Lower leg skin (tissue), 4 donors: ENCODE measurements at regions not wholly inside any gene's neighbourhood (a gene's known extent, or its start where the extent isn't known, plus 50 kb on each side); places are given as distances from the start of the nearest gene placed in this dataset.

Source experiments
- DNase-seq, 2 donors: peaks; one replicate each; pipeline ENCODE4 v3.0.0-alpha.2; 2019; ENCODE audit warnings: low spot score in 2 of 2
- H3K4me3 ChIP-seq: fragments of 200-600 bp; sonication (generic); 2 replicates; pipeline ENCODE4 v1.5.1; 2017; ENCODE audit warnings: mild to moderate bottlenecking, low read depth; ENCODE audit not compliant: poor library complexity, severe bottlenecking
- CTCF ChIP-seq, 3 donors: fragments of 450-650 bp; IDR thresholded peaks; one replicate each; pipeline ENCODE4 v1.5.1; 2016; ENCODE audit warnings: antibody characterized with exemption in 3 of 3, mild to moderate bottlenecking in 3 of 3, moderate library complexity in 2 of 3
- POLR2A ChIP-seq, 2 donors: fragments of 450-650 bp; IDR thresholded peaks; one replicate each; pipeline ENCODE4 v1.6.1; 2016 to 2017; ENCODE audit warnings: antibody characterized with exemption in 2 of 2, mild to moderate bottlenecking in 1 of 2, moderate library complexity in 1 of 2
- WGBS, 2 donors: methylation state at CpG; one replicate each; pipeline ENCODE4 v1.1.5; 2018; 5-methylcytosine and 5-hydroxymethylcytosine counted together
- intact Hi-C: fragments of 100-400 bp; cut with DNase I; formaldehyde crosslinking; loops from one replicate; pipeline ENCODE4 v1.15.0; 2023; ENCODE audit warnings: low total_unique reads

- intact Hi-C loops = no loop called here
- TF ChIP-seq POLR2A (IDR thresholded peaks at IDR 0.05) = no peak
- TF ChIP-seq CTCF (IDR thresholded peaks at IDR 0.05) = no peak
- WGBS, 2 donors = 84% methylated on average over 2 of the region's 2 CpGs
- DNase-seq = no peak
- no peak overlapping the region for H3K4me3 ChIP-seq
Measured at GRCh38 chr6:97535800-97536199, 252.8 kb upstream of the MMS22L start.

GRCh38 chr6:97548354-97548753 lies 265.3 kb upstream of the MMS22L start:
- WGBS, 2 donors = 76 to 92% methylated on average over 1 of the region's 1 CpG
- no peak for TF ChIP-seq CTCF (IDR thresholded peaks at IDR 0.05)
- TF ChIP-seq POLR2A (IDR thresholded peaks at IDR 0.05) = no peak
- intact Hi-C loops = no loop called here
- no peak for DNase-seq
- H3K4me3 ChIP-seq = no peak overlapping the region

GRCh38 chr6:97557355-97557754 lies 274.3 kb upstream of the MMS22L start:
- intact Hi-C loops = no loop called here
- no peak for DNase-seq
- TF ChIP-seq CTCF (IDR thresholded peaks at IDR 0.05) (no peak), POLR2A (IDR thresholded peaks at IDR 0.05) (no peak)
- H3K4me3 ChIP-seq = no peak overlapping the region
- 27 to 29% methylated on average over 1 of the region's 1 CpG for WGBS, 2 donors

GRCh38 chr6:97563529-97563928 lies 280.5 kb upstream of the MMS22L start:
- no peak for DNase-seq
- no peak overlapping the region for H3K4me3 ChIP-seq
- intact Hi-C loops = no loop called here
- TF ChIP-seq POLR2A (IDR thresholded peaks at IDR 0.05) = no peak
- TF ChIP-seq CTCF (IDR thresholded peaks at IDR 0.05) = no peak
- 88 to 89% methylated on average over 5 of the region's 5 CpGs for WGBS, 2 donors

GRCh38 chr6:97572943-97573342 lies 289.9 kb upstream of the MMS22L start:
- intact Hi-C loops = no loop called here
- TF ChIP-seq CTCF (IDR thresholded peaks at IDR 0.05) = no peak
- no peak for TF ChIP-seq POLR2A (IDR thresholded peaks at IDR 0.05)
- H3K4me3 ChIP-seq = no peak overlapping the region
- 74 to 81% methylated on average over 1 of the region's 1 CpG for WGBS, 2 donors
- DNase-seq = no peak

GRCh38 chr6:97586344-97586743 lies 303.3 kb upstream of the MMS22L start:
- no peak for DNase-seq
- TF ChIP-seq POLR2A (IDR thresholded peaks at IDR 0.05) = no peak
- no peak for TF ChIP-seq CTCF (IDR thresholded peaks at IDR 0.05)
- intact Hi-C loops = no loop called here
- H3K4me3 ChIP-seq = no peak overlapping the region
